ENCODE measurements at regions not wholly inside any gene's neighbourhood (a gene's known extent, or its start where the extent isn't known, plus 50 kb on each side); places are given as distances from the start of the nearest gene placed in this dataset.
"Not testable (repeated sequence)": the region's sequence is repeated elsewhere in the genome, so short reads cannot be mapped to it uniquely, and the experiment has no call there.

DNA sequence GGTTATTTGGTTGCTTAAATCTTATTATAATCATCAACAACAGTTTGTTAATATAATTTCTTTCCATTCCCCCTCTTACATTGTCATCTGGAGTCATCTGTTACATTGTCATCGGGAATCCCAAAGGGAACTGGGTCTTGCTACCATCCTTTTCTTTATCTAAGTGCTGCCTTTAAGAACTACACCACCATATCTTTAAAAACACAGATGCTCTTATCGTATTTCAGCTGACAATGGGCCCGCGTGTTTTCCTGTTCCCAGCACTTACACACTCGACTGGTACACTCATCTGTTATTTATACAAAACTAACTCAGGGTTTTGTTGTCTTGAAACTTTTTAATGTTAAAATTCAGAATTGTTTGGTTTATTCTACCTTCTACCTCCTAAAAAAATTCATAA is 256.2 kb upstream of the MGMT start:
- no peak for TF ChIP-seq CTCF (IDR thresholded peaks at IDR 0.05; ENCODE audit: low read depth, low read length)
- DNase-seq (ENCODE audit: extremely low read depth, low read depth): no peak

DNA sequence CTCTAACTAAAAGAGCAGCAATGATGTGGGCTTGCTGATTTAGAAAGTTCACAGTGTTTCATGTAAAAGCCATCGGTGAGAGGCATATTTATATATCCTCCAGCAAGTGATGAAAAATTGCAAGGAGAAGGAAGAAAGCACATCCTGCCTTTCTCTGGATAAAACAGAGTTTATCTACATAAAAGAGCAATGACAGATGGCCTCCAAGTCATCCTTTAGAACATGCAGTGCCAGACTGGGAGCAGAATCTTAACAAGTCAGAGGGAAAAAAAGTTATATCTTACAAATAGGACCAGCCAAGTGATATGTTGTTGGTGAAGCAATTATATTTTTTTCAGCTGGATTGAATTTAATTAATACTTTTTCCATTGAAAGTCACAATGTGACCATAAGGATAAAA is 253.8 kb upstream of the MGMT start:
- no peak for DNase-seq (ENCODE audit: extremely low read depth, low read depth)
- no peak for TF ChIP-seq CTCF (IDR thresholded peaks at IDR 0.05; ENCODE audit: low read depth, low read length)

- not testable (repeated sequence) for DNase-seq (ENCODE audit: extremely low read depth, low read depth)
Observed at GRCh38 chr10:129213996-129214395, 253.0 kb upstream of the MGMT start.

GRCh38 chr10:129219364-129219763 is 247.7 kb upstream of the MGMT start:
- no peak for DNase-seq (ENCODE audit: extremely low read depth, low read depth)
- TF ChIP-seq CTCF (IDR thresholded peaks at IDR 0.05; ENCODE audit: low read depth, low read length): no peak

- DNase-seq (ENCODE audit: extremely low read depth, low read depth): no peak
- TF ChIP-seq CTCF (IDR thresholded peaks at IDR 0.05; ENCODE audit: low read depth, low read length): no peak
Observed at GRCh38 chr10:129222436-129222835, 244.6 kb upstream of the MGMT start.

DNA sequence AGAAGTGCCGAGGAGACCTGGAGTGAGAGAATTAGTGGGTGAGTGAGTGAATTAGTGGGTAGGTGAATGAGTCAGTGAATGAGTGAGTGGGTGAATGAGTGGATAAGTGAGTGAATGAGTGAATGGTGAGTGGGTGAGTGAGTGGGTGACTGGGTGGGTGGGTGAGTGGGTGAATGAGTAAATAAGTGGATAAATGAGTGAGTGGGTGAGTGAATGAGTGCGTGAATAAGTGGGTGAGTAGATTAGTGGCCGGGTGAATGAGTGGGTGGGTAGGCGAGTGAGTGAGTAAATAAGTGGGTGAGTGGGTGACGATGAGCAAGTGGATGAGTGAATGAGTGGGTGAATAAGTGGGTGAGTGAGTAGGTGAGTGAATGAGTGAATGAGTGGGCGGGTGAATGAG is 243.7 kb upstream of the MGMT start:
- TF ChIP-seq CTCF (IDR thresholded peaks at IDR 0.05; ENCODE audit: low read depth, low read length): no peak
- no peak for DNase-seq (ENCODE audit: extremely low read depth, low read depth)

DNA sequence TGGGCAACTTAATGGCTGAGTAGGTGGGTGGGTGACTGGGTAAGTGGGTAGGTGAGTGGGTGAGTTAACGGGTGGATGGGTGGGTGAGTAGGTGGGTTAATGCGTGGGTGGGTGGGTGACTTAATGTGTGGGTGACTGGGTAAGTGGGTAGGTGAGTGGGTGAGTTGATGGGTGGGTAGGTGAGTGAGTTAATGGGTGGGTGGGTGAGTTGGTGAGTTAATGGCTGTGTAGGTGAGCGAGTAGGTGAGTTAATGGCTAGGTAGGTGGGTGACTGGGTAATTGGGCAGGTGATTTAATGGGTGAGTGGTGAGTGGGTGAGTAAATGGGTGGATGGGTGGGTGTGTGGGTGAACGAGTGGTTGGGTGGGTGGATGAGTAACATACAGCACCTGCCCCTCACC is 243.0 kb upstream of the MGMT start:
- no peak for TF ChIP-seq CTCF (IDR thresholded peaks at IDR 0.05; ENCODE audit: low read depth, low read length)
- DNase-seq (ENCODE audit: extremely low read depth, low read depth): no peak

DNA sequence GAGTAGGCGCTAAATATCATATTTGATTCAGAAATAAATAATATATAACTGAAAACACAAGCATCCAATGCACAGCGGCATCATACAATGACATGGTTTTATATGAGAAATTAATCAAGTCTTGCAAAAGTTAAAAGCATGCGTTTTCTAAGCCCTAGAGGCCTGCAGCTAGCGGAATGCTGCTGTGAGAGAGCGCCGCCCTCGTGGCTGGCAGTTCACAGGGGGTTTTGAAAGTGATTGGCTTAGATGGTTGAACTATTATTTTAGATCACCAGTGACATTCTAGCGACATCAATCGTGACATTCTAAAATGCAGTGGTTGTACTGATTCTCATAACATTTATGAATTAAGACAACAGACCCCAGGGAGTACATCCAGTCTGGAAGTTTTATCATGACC is 235.2 kb upstream of the MGMT start:
- DNase-seq (ENCODE audit: extremely low read depth, low read depth): no peak
- no peak for TF ChIP-seq CTCF (IDR thresholded peaks at IDR 0.05; ENCODE audit: low read depth, low read length)
